Breast epithelium (tissue), 4 donors: ENCODE measurements at regions not wholly inside any gene's neighbourhood (a gene's known extent, or its start where the extent isn't known, plus 50 kb on each side); places are given as distances from the start of the nearest gene placed in this dataset.
"Not testable (repeated sequence)": the region's sequence is repeated elsewhere in the genome, so short reads cannot be mapped to it uniquely, and the experiment has no call there.

Experiments
- DNase-seq, 2 donors: peaks; one replicate each; pipeline ENCODE4 v3.0.0-alpha.2; 2019; ENCODE audit warnings: low spot score in 2 of 2
- H3K27ac ChIP-seq, 2 donors: fragments of 200-600 bp; sonication (generic) in 1 of 2; one replicate each; pipeline ENCODE4 v1.5.1; 2016 to 2019; ENCODE audit warnings: mild to moderate bottlenecking in 1 of 2
- H3K27me3 ChIP-seq, 2 donors: fragments of 200-600 bp; sonication (generic) in 1 of 2; one replicate each; pipeline versions ENCODE4 v1.5.1 to v1.6.0; 2017 to 2019; ENCODE audit warnings: control low read depth in 1 of 2, mild to moderate bottlenecking in 1 of 2
- H3K36me3 ChIP-seq: fragments of 200-600 bp; one replicate; pipeline ENCODE4 v1.5.1; 2019
- H3K4me1 ChIP-seq, 2 donors: fragments of 200-600 bp; sonication (generic); one replicate each; pipeline ENCODE4 v1.5.1; 2016 to 2019; ENCODE audit warnings: control low read depth in 1 of 2
- H3K4me3 ChIP-seq, 3 donors: fragments of 200-600 bp; sonication (generic); 1 replicate in 2 of 3; 2 replicates in 1 of 3; pipeline ENCODE4 v1.5.1; 2016 to 2019; ENCODE audit warnings: mild to moderate bottlenecking in 3 of 3, moderate library complexity in 2 of 3
- H3K9me3 ChIP-seq, 2 donors: fragments of 200-600 bp; sonication (generic) in 1 of 2; one replicate each; pipeline ENCODE4 v1.5.1; 2016 to 2019; ENCODE audit warnings: control low read depth in 1 of 2
- CTCF ChIP-seq, 3 donors: fragments of 450-650 bp; IDR thresholded peaks; one replicate each; pipeline ENCODE4 v1.5.1; 2016 to 2017; ENCODE audit warnings: antibody characterized with exemption in 3 of 3, mild to moderate bottlenecking in 3 of 3, moderate library complexity in 3 of 3
- POLR2A ChIP-seq: fragments of 450-650 bp; IDR thresholded peaks from one replicate; pipeline ENCODE4 v1.6.1; 2016; ENCODE audit warnings: antibody characterized with exemption, mild to moderate bottlenecking, moderate library complexity
- POLR2AphosphoS5 ChIP-seq, 3 donors: sonication (generic); formaldehyde crosslinking; IDR thresholded peaks; one replicate each; pipeline ENCODE4 v1.6.1; 2017; ENCODE audit warnings: antibody characterized with exemption in 3 of 3
- intact Hi-C: fragments of 100-400 bp; cut with DNase I; formaldehyde crosslinking; loops from one replicate; pipeline ENCODE4 v1.15.1; 2023; ENCODE audit warnings: low total_unique reads

- H3K4me1 ChIP-seq: no peaks in the 10 kb centered on the region
- H3K9me3 ChIP-seq: no peaks in the 10 kb centered on the region
- intact Hi-C loops: no loop called here
- H3K27me3 ChIP-seq: no peaks in the 10 kb centered on the region
- H3K27ac ChIP-seq: no peak overlapping the region
- no peaks in the 10 kb centered on the region for H3K36me3 ChIP-seq
- TF ChIP-seq POLR2AphosphoS5 (IDR thresholded peaks at IDR 0.05) (no peak), CTCF (IDR thresholded peaks at IDR 0.05) (no peak), POLR2A (no peak)
- no peak for DNase-seq
- H3K4me3 ChIP-seq: no peak overlapping the region
These were observed 780.8 kb upstream of the CDH8 start for GRCh38 chr16:62816971-62817519.

GRCh38 chr16:62814891-62815290, 778.7 kb upstream of the CDH8 start:
- Histone ChIP-seq H3K27me3 (no peaks in the 10 kb centered on the region), H3K4me3 (no peak overlapping the region), H3K36me3 (no peaks in the 10 kb centered on the region), H3K4me1 (no peaks in the 10 kb centered on the region), H3K9me3 (no peaks in the 10 kb centered on the region), H3K27ac (no peak overlapping the region)
- TF ChIP-seq POLR2A (no peak), POLR2AphosphoS5 (IDR thresholded peaks at IDR 0.05) (no peak), CTCF (IDR thresholded peaks at IDR 0.05) (no peak)
- intact Hi-C loops: no loop called here
- no peak for DNase-seq

GRCh38 chr16:62805221-62805857, 769.1 kb upstream of the CDH8 start:
- Histone ChIP-seq H3K4me3 (no peak overlapping the region), H3K9me3 (peaks cover 0 to 9% of the 10 kb centered on the region in 2 donors), H3K4me1 (no peaks in the 10 kb centered on the region), H3K27ac (no peak overlapping the region), H3K36me3 (no peaks in the 10 kb centered on the region), H3K27me3 (no peaks in the 10 kb centered on the region)
- intact Hi-C loops: no loop called here
- no peak for DNase-seq
- TF ChIP-seq POLR2A: no peak
- no peak for TF ChIP-seq POLR2AphosphoS5 (IDR thresholded peaks at IDR 0.05)
- no peak for TF ChIP-seq CTCF (IDR thresholded peaks at IDR 0.05)

- H3K4me3 ChIP-seq: no peak overlapping the region
- intact Hi-C loops: no loop called here
- TF ChIP-seq CTCF (IDR thresholded peaks at IDR 0.05) (no peak), POLR2AphosphoS5 (IDR thresholded peaks at IDR 0.05) (no peak), POLR2A (no peak)
These were observed 758.5 kb upstream of the CDH8 start for GRCh38 chr16:62794724-62795123.

GRCh38 chr16:62780081-62780480, 743.8 kb upstream of the CDH8 start:
- H3K4me3 ChIP-seq, H3K4me1 ChIP-seq, DNase-seq, intact Hi-C loops, H3K27ac ChIP-seq, H3K27me3 ChIP-seq, H3K36me3 ChIP-seq: not testable (repeated sequence)
- H3K9me3 ChIP-seq: peaks cover 9 to 16% of the 10 kb centered on the region in 2 donors

More at GRCh38 chr16:62794724-62795123, 758.5 kb upstream of the CDH8 start:
- DNase-seq: no peak
- H3K27me3 ChIP-seq: no peaks in the 10 kb centered on the region
- no peaks in the 10 kb centered on the region for H3K36me3 ChIP-seq
- no peak overlapping the region for H3K27ac ChIP-seq
- no peaks in the 10 kb centered on the region for H3K9me3 ChIP-seq
- no peaks in the 10 kb centered on the region for H3K4me1 ChIP-seq
